Motor neuron (in vitro differentiated cells): ENCODE measurements at regions not wholly inside any gene's neighbourhood (a gene's known extent, or its start where the extent isn't known, plus 50 kb on each side); places are given as distances from the start of the nearest gene placed in this dataset.
"Not testable (repeated sequence)": the region's sequence is repeated elsewhere in the genome, so short reads cannot be mapped to it uniquely, and the experiment has no call there.

ENCODE experiments used
- ATAC-seq, 8 experiments: fragments of 200-7000 bp; cut with Tn5 transposase; replicated peaks in 6 of 8; 2 replicates each; pipeline ENCODE4 v1.8.0; 2021; ENCODE audit warnings: mild to moderate bottlenecking in 8 of 8, moderate library complexity in 8 of 8
- H3K27ac ChIP-seq, 2 donors: fragments of 250-450 bp; sonication (Bioruptor Pico); 2 replicates each; pipeline ENCODE4 v1.9.0; 2021; ENCODE audit warnings: antibody characterized with exemption in 2 of 2, mild to moderate bottlenecking in 2 of 2, moderate library complexity in 1 of 2
- H3K4me1 ChIP-seq, 2 donors: fragments of 250-450 bp; sonication (Bioruptor Pico); replicated peaks in 1 of 2; 2 replicates each; pipeline ENCODE4 v1.6.1; 2021; ENCODE audit warnings: antibody characterized with exemption in 2 of 2, mild to moderate bottlenecking in 2 of 2, moderate library complexity in 1 of 2
- H3K4me3 ChIP-seq, 5 donors: fragments of 250-450 bp; sonication (Bioruptor Pico); 2 replicates each; pipeline ENCODE4 v1.9.0; 2021; ENCODE audit warnings: antibody characterized with exemption in 5 of 5, mild to moderate bottlenecking in 5 of 5, moderate library complexity in 4 of 5
- WGBS, 10 experiments: fragments of 450-650 bp; shearing (Covaris generic); methylation state at CpG; one replicate each; pipeline ENCODE4 v1.0.0; 2022; 5-methylcytosine and 5-hydroxymethylcytosine counted together
- in situ Hi-C, 9 experiments: fragments of 400-800 bp; cut with MboI; loops; one replicate each; pipeline ENCODE4 v1.15.0; 2021; ENCODE audit warnings: low sequenced_read_pairs in 9 of 9, low pct_unique_long_range_greater_than_20kb in 2 of 9; ENCODE audit not compliant: unreplicated experiment in 9 of 9

DNA sequence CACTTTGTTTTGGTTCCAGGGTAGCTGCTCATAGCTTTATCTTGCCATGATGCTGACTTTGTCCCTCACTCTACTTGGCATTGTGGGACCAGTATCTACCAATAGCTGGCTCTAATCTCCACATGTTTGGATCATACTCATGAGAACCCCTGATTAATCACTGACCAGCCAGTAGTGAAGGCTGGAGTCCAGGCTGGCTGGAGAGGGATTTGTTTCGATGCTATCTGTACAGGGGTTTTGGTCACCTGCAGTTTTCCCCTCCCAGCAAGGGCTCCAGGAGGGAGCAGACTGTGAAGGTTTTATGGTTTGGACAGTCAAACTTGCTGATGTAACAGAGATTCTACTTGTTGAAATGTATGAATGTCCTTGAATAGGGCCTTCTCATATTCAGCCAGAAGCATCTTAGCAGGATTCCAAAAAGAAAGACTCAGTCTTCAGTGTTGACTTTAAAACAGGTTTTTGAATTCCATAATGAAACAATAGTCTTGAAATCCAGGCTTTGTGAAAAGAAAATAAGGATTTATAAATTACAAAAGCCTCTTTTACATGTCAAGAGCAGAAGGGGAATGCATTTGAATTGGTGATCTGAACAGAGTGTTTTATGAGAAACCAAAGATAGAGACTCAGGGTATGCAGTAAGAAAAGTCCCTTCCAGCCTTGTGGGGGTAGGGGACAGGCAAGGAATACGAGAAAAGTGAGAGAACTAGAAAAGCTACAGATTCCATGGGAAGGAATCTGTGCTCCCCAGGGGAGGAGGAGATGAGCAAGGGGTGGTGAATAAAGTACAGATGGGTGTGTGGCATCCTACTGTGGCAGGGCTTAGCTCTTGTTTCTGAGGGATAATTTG lies 103.1 kb upstream of the SHISA3 start:
- Histone ChIP-seq H3K4me1 (peaks cover 0 to 18% of the 10 kb centered on the region in 2 donors), H3K4me3 (no peak overlapping the region), H3K27ac (peak overlapping the region in 1 of 2 donors; percentile 87)
- WGBS, 10 experiments, result 0 to 41% (median 17%) methylated on average over 1 to 2 of the region's 2 CpGs; no CpG with 5 or more reads in 1 of the 10 experiments
- in situ Hi-C loops, result loop anchor here in 5 of 9 experiments (25.0 kb wide), 1 partner anchor 218 kb away; no protein-coding TSS in a partner anchor
- peak in 3 of 8 experiments; percentile 70 to 88 (median 84) for ATAC-seq

GRCh38 chr4:42296196-42296595 lies 101.1 kb upstream of the SHISA3 start:
- in situ Hi-C loops, result loop anchor here in 5 of 9 experiments (25.0 kb wide), 1 partner anchor 216 kb away; no protein-coding TSS in a partner anchor
- peaks cover 0 to 18% of the 10 kb centered on the region in 2 donors for H3K4me1 ChIP-seq
- H3K27ac ChIP-seq, result no peak overlapping the region
- no peak overlapping the region for H3K4me3 ChIP-seq
- WGBS, 10 experiments, result 40 to 100% (median 100%) methylated on average over 1 to 3 of the region's 3 CpGs; no CpG with 5 or more reads in 3 of the 10 experiments
- ATAC-seq, result no peak

DNA sequence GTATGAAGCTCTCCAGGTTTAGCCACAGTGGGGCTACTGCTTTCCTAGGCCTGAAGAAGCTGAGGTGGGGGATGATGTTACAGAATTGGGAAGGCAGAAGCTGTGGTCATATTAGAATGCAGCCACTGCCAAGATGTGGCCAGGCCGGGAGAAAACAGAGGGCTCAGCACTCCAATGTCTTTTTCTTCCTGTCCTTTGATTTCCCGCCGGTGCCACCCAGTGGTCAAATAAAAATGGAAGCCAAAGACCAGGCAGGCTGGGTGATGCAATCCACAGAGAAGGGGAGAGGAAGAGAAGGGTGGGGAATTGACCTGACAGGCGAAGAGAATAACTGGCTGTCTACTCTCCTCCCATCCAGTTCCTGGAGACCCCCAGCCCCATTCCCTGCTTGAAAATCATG lies 94.9 kb upstream of the SHISA3 start:
- in situ Hi-C loops, result no loop called here
- WGBS, 10 experiments, result 4 to 60% (median 55%) methylated on average over 1 to 3 of the region's 4 CpGs; no CpG with 5 or more reads in 3 of the 10 experiments
- H3K27ac ChIP-seq, result no peak overlapping the region
- peaks cover 6 to 7% of the 10 kb centered on the region in 2 donors for H3K4me1 ChIP-seq
- peak; percentile 42 to 96 (median 76) for ATAC-seq
- H3K4me3 ChIP-seq, result no peak overlapping the region

- ATAC-seq, result no peak
- no peak overlapping the region for H3K27ac ChIP-seq
- WGBS, 10 experiments, result 48 to 93% (median 79%) methylated on average over 1 to 9 of the region's 11 CpGs
- H3K4me3 ChIP-seq, result no peak overlapping the region
- peaks cover 17 to 19% of the 10 kb centered on the region in 2 donors for H3K4me1 ChIP-seq
- in situ Hi-C loops, result no loop called here
Measured at GRCh38 chr4:42306221-42307109, 90.8 kb upstream of the SHISA3 start.

DNA sequence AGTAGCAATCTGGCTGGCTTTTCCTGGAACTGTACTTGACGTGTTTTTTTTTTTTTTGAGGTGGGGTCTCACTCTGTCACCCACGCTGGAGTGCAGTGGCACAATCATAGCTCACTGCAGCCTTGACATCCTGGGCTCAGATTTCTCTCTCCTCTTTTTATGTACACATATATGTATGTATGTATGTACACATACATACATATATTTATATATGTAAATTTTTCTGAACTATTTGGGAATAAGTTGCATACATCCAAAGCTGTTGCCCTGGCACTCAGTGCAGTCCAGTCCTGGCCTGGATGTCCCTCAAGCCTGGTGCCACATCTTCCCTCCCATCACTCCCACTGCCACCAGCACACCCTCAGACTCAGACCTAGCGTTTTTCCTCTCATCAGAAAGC lies 89.0 kb upstream of the SHISA3 start:
- in situ Hi-C loops, result no loop called here
- Histone ChIP-seq H3K4me1 (peaks cover 9 to 13% of the 10 kb centered on the region in 2 donors), H3K4me3 (no peak overlapping the region), H3K27ac (no peak overlapping the region)
- ATAC-seq, result peak in 2 of 8 experiments; percentile 18 to 96
- WGBS, 10 experiments, result 0 to 92% (median 33%) methylated on average over 1 to 3 of the region's 3 CpGs; no CpG with 5 or more reads in 3 of the 10 experiments

DNA sequence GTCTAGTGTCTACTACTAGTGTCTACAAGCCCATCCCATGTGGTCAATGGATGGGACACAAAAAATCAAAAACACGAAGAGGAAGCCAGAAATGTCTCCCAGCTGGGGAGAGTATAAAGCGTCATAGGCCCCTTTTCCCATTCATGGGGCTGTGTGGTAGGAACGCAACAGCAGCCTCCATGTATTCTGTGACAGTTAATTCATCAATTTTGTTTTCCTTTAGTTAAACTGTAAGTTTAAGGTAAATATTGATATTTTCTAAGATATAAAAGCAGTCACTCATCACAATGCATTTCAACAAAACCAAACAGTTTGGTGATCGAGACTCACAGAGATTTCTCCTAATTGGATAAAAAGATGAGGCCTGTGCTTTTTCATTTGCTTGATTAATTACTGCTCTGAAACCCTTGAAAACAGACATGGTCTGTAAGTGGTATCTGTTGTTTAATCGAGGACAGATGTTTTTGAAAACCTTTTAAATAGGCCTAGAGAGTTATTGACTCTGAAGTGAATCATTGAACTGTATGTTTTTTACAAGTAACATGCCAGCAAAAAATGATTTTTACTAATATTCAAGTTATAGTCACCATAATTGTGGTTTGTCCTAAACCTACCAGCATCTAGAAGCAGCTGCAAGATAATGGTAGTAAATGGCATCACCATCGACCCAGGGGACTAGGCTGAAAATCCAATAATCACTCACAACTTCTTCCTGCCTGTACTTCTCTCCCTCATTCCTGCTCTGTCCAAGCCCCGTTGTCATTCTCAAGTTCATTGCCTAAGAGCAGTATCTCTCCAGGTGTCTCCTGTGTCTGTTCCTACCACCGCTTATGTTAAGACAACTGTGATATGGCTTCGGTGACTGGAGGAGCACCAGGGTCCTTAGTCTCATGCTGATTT lies 87.7 kb upstream of the SHISA3 start:
- H3K4me3 ChIP-seq, result no peak overlapping the region
- 36 to 97% (median 78%) methylated on average over 2 to 9 of the region's 9 CpGs; no CpG with 5 or more reads in 2 of the 10 experiments for WGBS, 10 experiments
- ATAC-seq, result no peak
- in situ Hi-C loops, result no loop called here
- H3K4me1 ChIP-seq, result peaks cover 9 to 13% of the 10 kb centered on the region in 2 donors
- H3K27ac ChIP-seq, result peak overlapping the region in 1 of 2 donors; percentile 25

DNA sequence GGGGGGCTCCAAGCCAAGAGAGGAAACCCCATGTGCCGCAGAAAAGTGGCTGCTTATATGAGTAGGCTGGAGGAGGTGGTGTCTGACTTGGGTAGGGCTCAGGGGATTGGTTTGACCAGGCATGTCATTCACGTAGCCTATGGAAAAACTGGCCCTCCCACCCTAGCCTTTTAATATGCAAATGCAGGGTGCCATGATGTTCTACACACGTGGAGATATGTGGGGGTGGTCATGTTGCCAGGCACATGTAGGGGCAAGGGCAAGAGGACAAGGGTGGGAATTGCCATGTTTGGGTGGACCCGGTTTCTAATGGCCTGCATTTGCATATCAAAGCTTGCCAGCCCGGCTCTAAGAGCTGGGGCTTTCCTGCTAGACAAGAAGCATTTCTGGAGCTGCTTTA lies 86.9 kb upstream of the SHISA3 start:
- Histone ChIP-seq H3K4me3 (no peak overlapping the region), H3K27ac (peak overlapping the region in 1 of 2 donors; percentile 25), H3K4me1 (peaks cover 9 to 13% of the 10 kb centered on the region in 2 donors)
- in situ Hi-C loops, result no loop called here
- peak in 4 of 8 experiments; percentile 15 to 56 (median 44) for ATAC-seq
- 0 to 100% (median 50%) methylated on average over 1 to 3 of the region's 5 CpGs; no CpG with 5 or more reads in 5 of the 10 experiments for WGBS, 10 experiments

- 33 to 100% (median 83%) methylated on average over 1 to 4 of the region's 5 CpGs; no CpG with 5 or more reads in 4 of the 10 experiments for WGBS, 10 experiments
- in situ Hi-C loops, result no loop called here
Measured at GRCh38 chr4:42310806-42311205, 86.5 kb upstream of the SHISA3 start.

GRCh38 chr4:42311591-42311990 lies 85.7 kb upstream of the SHISA3 start:
- peak in 2 of 8 experiments; percentile 22 to 36 for ATAC-seq
- WGBS, 10 experiments, result 33 to 100% (median 48%) methylated on average over 1 to 3 of the region's 3 CpGs; no CpG with 5 or more reads in 1 of the 10 experiments
- no peak overlapping the region for H3K27ac ChIP-seq

More at GRCh38 chr4:42310806-42311205, 86.5 kb upstream of the SHISA3 start:
- no peak overlapping the region for H3K4me3 ChIP-seq
- ATAC-seq, result peak in 6 of 8 experiments; percentile 13 to 54 (median 38)
- H3K27ac ChIP-seq, result no peak overlapping the region
- H3K4me1 ChIP-seq, result peaks cover 9 to 13% of the 10 kb centered on the region in 2 donors

DNA sequence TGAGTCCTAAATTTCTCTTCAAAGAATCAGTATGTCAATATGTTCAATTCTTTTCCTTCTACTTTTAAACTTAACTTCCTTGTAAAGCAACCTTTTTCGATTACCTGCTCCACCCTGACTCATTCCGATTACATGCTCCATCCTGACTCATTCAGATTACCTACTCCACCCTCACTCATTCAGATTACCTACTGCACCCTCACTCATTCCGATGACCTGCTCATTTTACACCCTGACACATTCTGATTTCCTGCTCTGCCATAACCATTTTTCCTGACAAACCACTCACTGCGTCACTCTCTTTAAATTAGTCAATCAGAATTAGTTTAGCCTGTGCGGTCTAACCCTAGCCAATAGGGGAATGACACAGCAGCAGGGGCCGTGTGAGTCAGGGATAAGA lies 83.9 kb upstream of the SHISA3 start:
- H3K27ac ChIP-seq, H3K4me3 ChIP-seq, in situ Hi-C loops: not testable (repeated sequence)
- WGBS, 10 experiments, result 40 to 100% (median 90%) methylated on average over 1 to 6 of the region's 6 CpGs
- peak in 1 of 8 experiments; percentile 57 for ATAC-seq
- H3K4me1 ChIP-seq, result peaks cover 9 to 13% of the 10 kb centered on the region in 2 donors

More at GRCh38 chr4:42311591-42311990, 85.7 kb upstream of the SHISA3 start:
- no peak overlapping the region for H3K4me3 ChIP-seq
- peaks cover 9 to 13% of the 10 kb centered on the region in 2 donors for H3K4me1 ChIP-seq
- in situ Hi-C loops, result no loop called here

- no peak for ATAC-seq
- WGBS, 10 experiments, result 80 to 100% (median 91%) methylated on average over 1 to 11 of the region's 16 CpGs; no CpG with 5 or more reads in 2 of the 10 experiments
- in situ Hi-C loops, result no loop called here
- Histone ChIP-seq H3K27ac (no peak overlapping the region), H3K4me3 (no peak overlapping the region), H3K4me1 (peaks cover 9 to 13% of the 10 kb centered on the region in 2 donors)
Measured at GRCh38 chr4:42313872-42314271, 83.4 kb upstream of the SHISA3 start.

DNA sequence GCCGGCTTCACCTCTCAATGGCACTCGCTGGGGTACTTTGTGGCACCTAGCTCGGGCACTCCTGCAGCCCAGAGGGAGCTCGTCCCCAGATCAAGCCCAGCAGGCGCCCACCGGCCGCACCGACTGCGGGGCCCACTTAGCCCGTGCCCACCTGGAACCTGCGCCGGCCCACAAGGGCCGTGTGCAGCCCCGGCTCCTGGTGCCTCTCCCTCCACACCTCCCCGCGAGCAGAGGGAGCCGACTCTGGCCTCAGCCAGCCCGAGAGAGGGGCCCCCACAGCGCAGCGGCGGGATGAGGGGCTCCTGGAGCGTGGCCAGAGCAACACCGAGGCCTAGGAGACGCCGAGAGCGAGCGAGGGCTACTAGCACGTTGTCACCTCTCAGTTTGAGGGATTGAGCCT lies 82.1 kb upstream of the SHISA3 start:
- H3K4me1 ChIP-seq, result peaks cover 5 to 9% of the 10 kb centered on the region in 2 donors
- H3K27ac ChIP-seq, result no peak overlapping the region
- WGBS, 10 experiments, result 43 to 93% (median 84%) methylated on average over 2 to 14 of the region's 28 CpGs; no CpG with 5 or more reads in 5 of the 10 experiments
- in situ Hi-C loops, result no loop called here
- H3K4me3 ChIP-seq, result no peak overlapping the region
- no peak for ATAC-seq
